GM19238 (cell line): ENCODE measurements at regions not wholly inside any gene's neighbourhood (a gene's known extent, or its start where the extent isn't known, plus 50 kb on each side); places are given as distances from the start of the nearest gene placed in this dataset.
"Not testable (repeated sequence)": the region's sequence is repeated elsewhere in the genome, so short reads cannot be mapped to it uniquely, and the experiment has no call there.

Experiments
- DNase-seq: peaks from one replicate; pipeline ENCODE4 v3.0.0; 2011; ENCODE audit warnings: low spot score; ENCODE audit not compliant: insufficient read length

- no peak for DNase-seq
These were observed 1416.8 kb upstream of the GOT2 start for GRCh38 chr16:60150907-60151306.

GRCh38 chr16:60143348-60143705, 1409.2 kb upstream of the GOT2 start:
- no peak for DNase-seq

GRCh38 chr16:60142619-60143347, 1408.7 kb upstream of the GOT2 start:
- DNase-seq: no peak

GRCh38 chr16:60137891-60138290, 1403.8 kb upstream of the GOT2 start:
- DNase-seq: no peak

- DNase-seq: no peak
These were observed 1393.1 kb upstream of the GOT2 start for GRCh38 chr16:60127196-60127595.

- not testable (repeated sequence) for DNase-seq
These were observed 1392.0 kb upstream of the GOT2 start for GRCh38 chr16:60126115-60126514.

- DNase-seq: no peak
These were observed 1389.4 kb upstream of the GOT2 start for GRCh38 chr16:60123392-60124023.

- DNase-seq: no peak
These were observed 1386.5 kb upstream of the GOT2 start for GRCh38 chr16:60120586-60120985.

GRCh38 chr16:60110531-60110930, 1376.4 kb upstream of the GOT2 start:
- no peak for DNase-seq

- DNase-seq: no peak
These were observed 1373.8 kb upstream of the GOT2 start for GRCh38 chr16:60107871-60108270.

GRCh38 chr16:60107437-60107836, 1373.3 kb upstream of the GOT2 start:
- DNase-seq: no peak

GRCh38 chr16:60100371-60100770, 1366.3 kb upstream of the GOT2 start:
- DNase-seq: no peak

GRCh38 chr16:60091529-60091928, 1357.4 kb upstream of the GOT2 start:
- DNase-seq: no peak

- DNase-seq: no peak
These were observed 1357.0 kb upstream of the GOT2 start for GRCh38 chr16:60091071-60091470.

- DNase-seq: no peak
These were observed 1353.4 kb upstream of the GOT2 start for GRCh38 chr16:60087530-60087929.

GRCh38 chr16:60078819-60079218, 1344.7 kb upstream of the GOT2 start:
- DNase-seq: not testable (repeated sequence)

GRCh38 chr16:60077861-60078260, 1343.7 kb upstream of the GOT2 start:
- no peak for DNase-seq

- DNase-seq: no peak
These were observed 1340.3 kb upstream of the GOT2 start for GRCh38 chr16:60074378-60074777.

- DNase-seq: no peak
These were observed 1339.3 kb upstream of the GOT2 start for GRCh38 chr16:60073376-60073775.

GRCh38 chr16:60064026-60064425, 1329.9 kb upstream of the GOT2 start:
- no peak for DNase-seq

GRCh38 chr16:60061396-60061795, 1327.3 kb upstream of the GOT2 start:
- DNase-seq: no peak

GRCh38 chr16:60060731-60061130, 1326.6 kb upstream of the GOT2 start:
- DNase-seq: no peak

GRCh38 chr16:60059141-60059540, 1325.0 kb upstream of the GOT2 start:
- DNase-seq: no peak
